ENCODE measurements at regions not wholly inside any gene's neighbourhood (a gene's known extent, or its start where the extent isn't known, plus 50 kb on each side); places are given as distances from the start of the nearest gene placed in this dataset.

DNA sequence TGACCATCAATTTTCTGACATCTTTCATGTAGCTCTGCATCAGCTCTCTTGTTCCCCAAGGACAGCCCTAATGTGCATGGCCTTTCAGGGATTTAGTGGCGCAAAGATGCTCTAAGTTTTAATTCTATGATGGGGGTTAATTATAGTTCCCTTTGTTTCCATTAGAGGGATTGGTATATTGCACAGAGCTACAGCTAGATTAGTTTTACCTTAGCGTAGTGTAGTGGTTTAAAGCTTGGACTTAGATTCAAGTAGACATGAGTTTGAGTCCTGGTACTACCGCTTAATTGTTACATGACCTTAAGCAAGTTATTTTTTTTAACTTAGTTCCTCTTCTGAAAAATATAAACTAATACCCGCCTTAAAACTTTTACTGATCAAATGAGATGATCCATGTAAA, 247.8 kb upstream of the KRR1 start:
- peaks cover 5% of the 10 kb centered on the region for H3F3A ChIP-seq (ENCODE audit: insufficient read depth, low read length, poor library complexity, severe bottlenecking)
- no peaks in the 10 kb centered on the region for H4K20me1 ChIP-seq (ENCODE audit: insufficient read depth)
- H3K79me2 ChIP-seq (replicated peaks; ENCODE audit: insufficient read depth, low read length): no peaks in the 10 kb centered on the region
- peak overlapping the region; percentile 92 for H3K27ac ChIP-seq (ENCODE audit: low read length)
- TF ChIP-seq RAD21 (conservative IDR thresholded peaks at IDR 0.05) (no peak), TAF1 (IDR thresholded peaks at IDR 0.05; ENCODE audit: low read depth) (no peak), EP300 (conservative IDR thresholded peaks at IDR 0.05; ENCODE audit: poor library complexity, severe bottlenecking) (no peak), MXI1 (conservative IDR thresholded peaks at IDR 0.05; ENCODE audit: poor library complexity, severe bottlenecking) (no peak), EZH2 (IDR thresholded peaks at IDR 0.05; ENCODE audit: borderline replicate concordance, insufficient read depth, low read length, poor library complexity, severe bottlenecking) (no peak), SMC3 (conservative IDR thresholded peaks at IDR 0.05; ENCODE audit: poor library complexity) (no peak), POLR2AphosphoS5 (IDR thresholded peaks at IDR 0.05) (no peak)
- TF ChIP-seq, protein P1, sequence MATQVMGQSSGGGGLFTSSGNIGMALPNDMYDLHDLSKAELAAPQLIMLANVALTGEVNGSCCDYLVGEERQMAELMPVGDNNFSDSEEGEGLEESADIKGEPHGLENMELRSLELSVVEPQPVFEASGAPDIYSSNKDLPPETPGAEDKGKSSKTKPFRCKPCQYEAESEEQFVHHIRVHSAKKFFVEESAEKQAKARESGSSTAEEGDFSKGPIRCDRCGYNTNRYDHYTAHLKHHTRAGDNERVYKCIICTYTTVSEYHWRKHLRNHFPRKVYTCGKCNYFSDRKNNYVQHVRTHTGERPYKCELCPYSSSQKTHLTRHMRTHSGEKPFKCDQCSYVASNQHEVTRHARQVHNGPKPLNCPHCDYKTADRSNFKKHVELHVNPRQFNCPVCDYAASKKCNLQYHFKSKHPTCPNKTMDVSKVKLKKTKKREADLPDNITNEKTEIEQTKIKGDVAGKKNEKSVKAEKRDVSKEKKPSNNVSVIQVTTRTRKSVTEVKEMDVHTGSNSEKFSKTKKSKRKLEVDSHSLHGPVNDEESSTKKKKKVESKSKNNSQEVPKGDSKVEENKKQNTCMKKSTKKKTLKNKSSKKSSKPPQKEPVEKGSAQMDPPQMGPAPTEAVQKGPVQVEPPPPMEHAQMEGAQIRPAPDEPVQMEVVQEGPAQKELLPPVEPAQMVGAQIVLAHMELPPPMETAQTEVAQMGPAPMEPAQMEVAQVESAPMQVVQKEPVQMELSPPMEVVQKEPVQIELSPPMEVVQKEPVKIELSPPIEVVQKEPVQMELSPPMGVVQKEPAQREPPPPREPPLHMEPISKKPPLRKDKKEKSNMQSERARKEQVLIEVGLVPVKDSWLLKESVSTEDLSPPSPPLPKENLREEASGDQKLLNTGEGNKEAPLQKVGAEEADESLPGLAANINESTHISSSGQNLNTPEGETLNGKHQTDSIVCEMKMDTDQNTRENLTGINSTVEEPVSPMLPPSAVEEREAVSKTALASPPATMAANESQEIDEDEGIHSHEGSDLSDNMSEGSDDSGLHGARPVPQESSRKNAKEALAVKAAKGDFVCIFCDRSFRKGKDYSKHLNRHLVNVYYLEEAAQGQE (IDR thresholded peaks at IDR 0.05; ENCODE audit: borderline replicate concordance): no peak
- TF ChIP-seq, protein P2, sequence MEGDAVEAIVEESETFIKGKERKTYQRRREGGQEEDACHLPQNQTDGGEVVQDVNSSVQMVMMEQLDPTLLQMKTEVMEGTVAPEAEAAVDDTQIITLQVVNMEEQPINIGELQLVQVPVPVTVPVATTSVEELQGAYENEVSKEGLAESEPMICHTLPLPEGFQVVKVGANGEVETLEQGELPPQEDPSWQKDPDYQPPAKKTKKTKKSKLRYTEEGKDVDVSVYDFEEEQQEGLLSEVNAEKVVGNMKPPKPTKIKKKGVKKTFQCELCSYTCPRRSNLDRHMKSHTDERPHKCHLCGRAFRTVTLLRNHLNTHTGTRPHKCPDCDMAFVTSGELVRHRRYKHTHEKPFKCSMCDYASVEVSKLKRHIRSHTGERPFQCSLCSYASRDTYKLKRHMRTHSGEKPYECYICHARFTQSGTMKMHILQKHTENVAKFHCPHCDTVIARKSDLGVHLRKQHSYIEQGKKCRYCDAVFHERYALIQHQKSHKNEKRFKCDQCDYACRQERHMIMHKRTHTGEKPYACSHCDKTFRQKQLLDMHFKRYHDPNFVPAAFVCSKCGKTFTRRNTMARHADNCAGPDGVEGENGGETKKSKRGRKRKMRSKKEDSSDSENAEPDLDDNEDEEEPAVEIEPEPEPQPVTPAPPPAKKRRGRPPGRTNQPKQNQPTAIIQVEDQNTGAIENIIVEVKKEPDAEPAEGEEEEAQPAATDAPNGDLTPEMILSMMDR (IDR thresholded peaks at IDR 0.05; ENCODE audit: poor library complexity, severe bottlenecking): no peak
- no peak overlapping the region for H2AFZ ChIP-seq (ENCODE audit: low read depth, low read length)
- H3K27me3 ChIP-seq (ENCODE audit: insufficient read depth, low read depth, low read length): no peaks in the 10 kb centered on the region
- no peaks in the 10 kb centered on the region for H3K9me2 ChIP-seq (ENCODE audit: insufficient read depth, low read length)
- no peaks in the 10 kb centered on the region for H3K9me3 ChIP-seq (ENCODE audit: low read length)
- no peak overlapping the region for H3K9ac ChIP-seq (ENCODE audit: low read length)
- no peak overlapping the region for H3K4me3 ChIP-seq (ENCODE audit: low read length)
- H3K4me2 ChIP-seq (ENCODE audit: low read length): no peak overlapping the region
- no peaks in the 10 kb centered on the region for H3K36me3 ChIP-seq (ENCODE audit: insufficient read depth, low read length)

DNA sequence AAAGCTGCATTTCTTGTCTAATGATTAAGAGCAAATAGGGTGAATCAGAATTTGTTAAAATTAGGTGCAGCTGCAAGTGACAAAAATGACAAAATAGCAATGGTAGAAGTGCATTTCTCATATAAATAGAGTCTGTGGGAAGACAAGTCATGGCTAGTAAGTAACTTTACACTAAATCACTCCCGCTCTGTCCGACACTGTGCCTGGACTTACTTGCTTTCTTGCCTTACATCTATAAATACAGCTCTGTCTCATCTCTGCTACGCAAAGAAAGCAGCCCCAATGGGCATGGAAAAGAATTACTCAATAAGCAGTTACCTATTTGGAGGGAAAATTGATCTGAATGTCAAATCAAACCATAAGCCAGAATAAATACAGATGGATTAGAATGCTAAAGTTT, 245.4 kb upstream of the KRR1 start:
- Histone ChIP-seq H3K27ac (ENCODE audit: low read length) (no peak overlapping the region), H3K9ac (ENCODE audit: low read length) (no peak overlapping the region), H3K9me3 (ENCODE audit: low read length) (no peaks in the 10 kb centered on the region), H3K4me2 (ENCODE audit: low read length) (no peak overlapping the region), H2AFZ (ENCODE audit: low read depth, low read length) (no peak overlapping the region), H3F3A (ENCODE audit: insufficient read depth, low read length, poor library complexity, severe bottlenecking) (peaks cover 5% of the 10 kb centered on the region), H3K79me2 (replicated peaks; ENCODE audit: insufficient read depth, low read length) (no peaks in the 10 kb centered on the region), H3K9me2 (ENCODE audit: insufficient read depth, low read length) (no peaks in the 10 kb centered on the region), H4K20me1 (ENCODE audit: insufficient read depth) (no peaks in the 10 kb centered on the region), H3K4me3 (ENCODE audit: low read length) (no peak overlapping the region), H3K27me3 (ENCODE audit: insufficient read depth, low read depth, low read length) (no peaks in the 10 kb centered on the region), H3K36me3 (ENCODE audit: insufficient read depth, low read length) (no peaks in the 10 kb centered on the region)
- TF ChIP-seq TAF1 (IDR thresholded peaks at IDR 0.05; ENCODE audit: low read depth): no peak
- TF ChIP-seq SMC3 (conservative IDR thresholded peaks at IDR 0.05; ENCODE audit: poor library complexity): no peak
- no peak for TF ChIP-seq POLR2AphosphoS5 (IDR thresholded peaks at IDR 0.05)
- TF ChIP-seq, protein P1 (IDR thresholded peaks at IDR 0.05; ENCODE audit: borderline replicate concordance): no peak
- no peak for TF ChIP-seq RAD21 (conservative IDR thresholded peaks at IDR 0.05)
- no peak for TF ChIP-seq EZH2 (IDR thresholded peaks at IDR 0.05; ENCODE audit: borderline replicate concordance, insufficient read depth, low read length, poor library complexity, severe bottlenecking)
- no peak for TF ChIP-seq MXI1 (conservative IDR thresholded peaks at IDR 0.05; ENCODE audit: poor library complexity, severe bottlenecking)
- TF ChIP-seq, protein P2 (IDR thresholded peaks at IDR 0.05; ENCODE audit: poor library complexity, severe bottlenecking): no peak
- TF ChIP-seq EP300 (conservative IDR thresholded peaks at IDR 0.05; ENCODE audit: poor library complexity, severe bottlenecking): no peak

Measured in neural cell (in vitro differentiated cells).